ENCODE measurements at regions not wholly inside any gene's neighbourhood (a gene's known extent, or its start where the extent isn't known, plus 50 kb on each side); places are given as distances from the start of the nearest gene placed in this dataset.

- TF ChIP-seq EP300 (conservative IDR thresholded peaks at IDR 0.05; ENCODE audit: poor library complexity, severe bottlenecking), result no peak
- no peak for TF ChIP-seq CTCF (IDR thresholded peaks at IDR 0.05; ENCODE audit: poor library complexity, severe bottlenecking)
- TF ChIP-seq TAF1 (IDR thresholded peaks at IDR 0.05; ENCODE audit: low read depth), result no peak
- TF ChIP-seq MXI1 (conservative IDR thresholded peaks at IDR 0.05; ENCODE audit: poor library complexity, severe bottlenecking), result no peak
- no peak for TF ChIP-seq EZH2 (IDR thresholded peaks at IDR 0.05; ENCODE audit: borderline replicate concordance, insufficient read depth, low read length, poor library complexity, severe bottlenecking)
- TF ChIP-seq RAD21 (conservative IDR thresholded peaks at IDR 0.05), result no peak
Measured at GRCh38 chr12:23236066-23236780, 611.3 kb downstream of the ETNK1 start.

Data from neural cell (in vitro differentiated cells).